H9 (cell line): ENCODE measurements at regions not wholly inside any gene's neighbourhood (a gene's known extent, or its start where the extent isn't known, plus 50 kb on each side); places are given as distances from the start of the nearest gene placed in this dataset.
"Not testable (repeated sequence)": the region's sequence is repeated elsewhere in the genome, so short reads cannot be mapped to it uniquely, and the experiment has no call there.

Experiments used
- DNase-seq: peaks from one replicate; pipeline ENCODE4 v3.0.0-alpha.2; 2017
- H2AFZ ChIP-seq: one replicate; pipeline ENCODE4 v1.6.1; 2013; ENCODE audit warnings: mild to moderate bottlenecking, low read length, control low read depth, moderate library complexity
- H2AK5ac ChIP-seq: 2 replicates; pipeline ENCODE4 v1.6.1; 2013; ENCODE audit warnings: low read length, control low read depth, mixed read lengths; ENCODE audit not compliant: insufficient read length
- H2BK120ac ChIP-seq: one replicate; pipeline ENCODE4 v1.6.1; 2013; ENCODE audit warnings: low read depth, mild to moderate bottlenecking, low read length, control low read depth, inconsistent platforms; ENCODE audit not compliant: poor library complexity, severe bottlenecking
- H2BK12ac ChIP-seq: 2 replicates; pipeline ENCODE4 v1.6.1; 2013; ENCODE audit warnings: low read length, control low read depth, mixed read lengths, low read depth; ENCODE audit not compliant: insufficient read length
- H2BK15ac ChIP-seq: 2 replicates; pipeline ENCODE4 v1.6.1; 2013; ENCODE audit warnings: low read depth, low read length, control low read depth
- H2BK20ac ChIP-seq: one replicate; pipeline ENCODE4 v1.6.1; 2013; ENCODE audit warnings: low read depth, mild to moderate bottlenecking, low read length, control low read depth, inconsistent platforms; ENCODE audit not compliant: poor library complexity, severe bottlenecking
- H2BK5ac ChIP-seq: 2 replicates; pipeline ENCODE4 v1.6.1; 2013; ENCODE audit warnings: low read length, control low read depth, mixed read lengths; ENCODE audit not compliant: insufficient read length
- H3K14ac ChIP-seq: 2 replicates; pipeline ENCODE4 v1.6.1; 2013; ENCODE audit warnings: low read length, control low read depth; ENCODE audit not compliant: insufficient read depth
- H3K18ac ChIP-seq: 2 replicates; pipeline ENCODE4 v1.6.1; 2013; ENCODE audit warnings: low read depth, mild to moderate bottlenecking, mixed read lengths, low read length, control low read depth; ENCODE audit not compliant: insufficient read length
- H3K23ac ChIP-seq: 2 replicates; pipeline ENCODE4 v1.6.1; 2013; ENCODE audit warnings: low read length, control low read depth, mixed read lengths, low read depth; ENCODE audit not compliant: insufficient read length
- H3K23me2 ChIP-seq: 2 replicates; pipeline ENCODE4 v1.6.1; 2013; ENCODE audit warnings: low read depth, mild to moderate bottlenecking, mixed read lengths, low read length, control low read depth; ENCODE audit not compliant: insufficient read length, poor library complexity, severe bottlenecking
- H3K27ac ChIP-seq: 2 replicates; pipeline ENCODE4 v1.5.1; 2013; ENCODE audit warnings: low read length, control low read depth, mixed read lengths, low read depth; ENCODE audit not compliant: insufficient read length
- H3K27me3 ChIP-seq: 2 replicates; pipeline ENCODE4 v1.6.1; 2013; ENCODE audit warnings: low read length, control low read depth, inconsistent platforms; ENCODE audit not compliant: insufficient read depth
- H3K4ac ChIP-seq: 2 replicates; pipeline ENCODE4 v1.6.1; 2013; ENCODE audit warnings: low read depth, mild to moderate bottlenecking, control low read depth, inconsistent platforms, low read length, moderate library complexity
- H3K4me1 ChIP-seq: 2 replicates; pipeline ENCODE4 v1.6.1; 2013; ENCODE audit warnings: low read length, control low read depth, inconsistent platforms; ENCODE audit not compliant: insufficient read depth
- H3K4me2 ChIP-seq: 2 replicates; pipeline ENCODE4 v1.6.1; 2013; ENCODE audit warnings: low read length, control low read depth, mixed read lengths; ENCODE audit not compliant: insufficient read length, insufficient read depth
- H3K56ac ChIP-seq: 2 replicates; pipeline ENCODE4 v1.6.1; 2013; ENCODE audit warnings: low read depth, mild to moderate bottlenecking, mixed read lengths, low read length, control low read depth; ENCODE audit not compliant: insufficient read length
- H3K79me1 ChIP-seq: 2 replicates; pipeline ENCODE4 v1.6.1; 2013; ENCODE audit warnings: low read depth, mild to moderate bottlenecking, moderate library complexity, low read length, control low read depth, inconsistent platforms; ENCODE audit not compliant: insufficient read depth, poor library complexity, severe bottlenecking
- H3K79me2 ChIP-seq: 2 replicates; pipeline ENCODE4 v1.6.1; 2013; ENCODE audit warnings: low read length, control low read depth, inconsistent platforms; ENCODE audit not compliant: insufficient read depth
- H3K9ac ChIP-seq: 2 replicates; pipeline ENCODE4 v1.6.1; 2013; ENCODE audit warnings: low read length, control low read depth, mixed read lengths; ENCODE audit not compliant: insufficient read length; ENCODE audit errors: extremely low read depth
- H3K9me3 ChIP-seq: one replicate; pipeline ENCODE4 v1.6.1; 2013; ENCODE audit warnings: low read depth, low read length, inconsistent platforms; ENCODE audit not compliant: control insufficient read depth
- H3T11ph ChIP-seq: one replicate; pipeline ENCODE4 v1.6.1; 2013; ENCODE audit warnings: mild to moderate bottlenecking, low read length, control low read depth, inconsistent platforms
- H4K20me1 ChIP-seq: one replicate; pipeline ENCODE4 v1.6.1; 2013; ENCODE audit not compliant: control insufficient read depth, insufficient read length, insufficient read depth
- H4K5ac ChIP-seq: 2 replicates; pipeline ENCODE4 v1.6.1; 2013; ENCODE audit warnings: low read depth, mild to moderate bottlenecking, mixed read lengths, low read length, control low read depth; ENCODE audit not compliant: insufficient read length
- H4K8ac ChIP-seq: replicated peaks from 2 replicates; pipeline ENCODE4 v1.6.1; 2013; ENCODE audit warnings: low read length, control low read depth, mixed read lengths, low read depth; ENCODE audit not compliant: insufficient read length
- H4K91ac ChIP-seq: 2 replicates; pipeline ENCODE4 v1.6.1; 2013; ENCODE audit warnings: low read depth, mild to moderate bottlenecking, moderate library complexity, mixed read lengths, low read length, control low read depth; ENCODE audit not compliant: insufficient read length
- H3K27ac Mint-ChIP-seq, 3 experiments: 2 replicates in 2 of 3; 3 replicates in 1 of 3; pipeline ENCODE4 v1.8.0; 2020 to 2021; ENCODE audit warnings: mixed read lengths in 3 of 3, mild to moderate bottlenecking in 1 of 3, moderate library complexity in 1 of 3
- H3K27me3 Mint-ChIP-seq: 2 replicates; pipeline ENCODE4 v1.8.0; 2021; ENCODE audit warnings: low read depth, mild to moderate bottlenecking, moderate library complexity, mixed read lengths
- H3K36me3 Mint-ChIP-seq, 3 experiments: 2 replicates in 2 of 3; 3 replicates in 1 of 3; pipeline ENCODE4 v1.8.0; 2020 to 2021; ENCODE audit warnings: low read depth in 3 of 3, mixed read lengths in 3 of 3; ENCODE audit not compliant: insufficient read depth in 1 of 3
- H3K4me1 Mint-ChIP-seq, 2 experiments: 2 replicates each; pipeline ENCODE4 v1.8.0; 2020; ENCODE audit warnings: mixed read lengths in 2 of 2
- H3K4me3 Mint-ChIP-seq, 2 experiments: 2 replicates in 1 of 2; 3 replicates in 1 of 2; pipeline ENCODE4 v1.8.0; 2020 to 2021; ENCODE audit warnings: mild to moderate bottlenecking in 2 of 2, mixed read lengths in 2 of 2, moderate library complexity in 1 of 2
- H3K9me3 Mint-ChIP-seq, 2 experiments: 2 replicates in 1 of 2; 3 replicates in 1 of 2; pipeline ENCODE4 v1.8.0; 2020; ENCODE audit warnings: mild to moderate bottlenecking in 2 of 2, mixed read lengths in 2 of 2, moderate library complexity in 1 of 2
- CTCF ChIP-seq: fragments of 200-600 bp; sonication (generic); conservative IDR thresholded peaks from 3 replicates; pipeline ENCODE4 v1.8.0; 2021; ENCODE audit warnings: antibody characterized with exemption, mild to moderate bottlenecking
- WGBS: extraction: QIAGEN DNeasy Blood & Tissue Kit; methylation state at CpG from one replicate; pipeline ENCODE4 v1.1.7; 2013; ENCODE audit warnings: missing lambda C conversion rate, low lambda C conversion rate, mixed read lengths; ENCODE audit not compliant: insufficient read length; ENCODE audit errors: extremely low coverage; 5-methylcytosine and 5-hydroxymethylcytosine counted together

GRCh38 chr16:5296176-5296575, 198.6 kb upstream of the EEF2KMT start:
- Histone ChIP-seq H3K79me2 (no peaks in the 10 kb centered on the region), H3K4ac (no peak overlapping the region), H2BK20ac (no peak overlapping the region), H3K4me1 (peaks cover 4% of the 10 kb centered on the region; the same call in 1 of the 2 replicates), H3T11ph (no peak overlapping the region), H2BK15ac (no peak overlapping the region), H2BK120ac (no peak overlapping the region), H3K9me3 (no peaks in the 10 kb centered on the region), H4K91ac (no peak overlapping the region), H3K27me3 (no peaks in the 10 kb centered on the region), H3K14ac (no peak overlapping the region), H3K56ac (no peak overlapping the region), H2AFZ (no peak overlapping the region), H4K20me1 (no peaks in the 10 kb centered on the region), H3K23me2 (no peaks in the 10 kb centered on the region), H3K18ac (no peak overlapping the region), H2AK5ac (no peak overlapping the region), H3K23ac (no peak overlapping the region), H4K8ac (no peak overlapping the region), H2BK5ac (no peak overlapping the region), H3K9ac (no peak overlapping the region), H4K5ac (no peak overlapping the region), H2BK12ac (no peak overlapping the region), H3K79me1 (no peaks in the 10 kb centered on the region), H3K27ac (no peak overlapping the region), H3K4me2 (no peak overlapping the region)
- no CpG with 5 or more reads among the region's 3 CpGs for WGBS
- no peak overlapping the region for H3K4me3 Mint-ChIP-seq
- peaks cover 22 to 27% of the 10 kb centered on the region in 2 experiments for H3K4me1 Mint-ChIP-seq
- H3K27ac Mint-ChIP-seq = peak overlapping the region in 2 of 3 experiments; percentile 1 to 46; a peak in 2 of 7 replicates
- peaks cover 1% of the 10 kb centered on the region; the same call in 1 of the 2 replicates for H3K27me3 Mint-ChIP-seq
- H3K36me3 Mint-ChIP-seq = peaks cover 2 to 9% (median 8%) of the 10 kb centered on the region in 3 experiments; a peak in 4 of 7 replicates
- DNase-seq = no peak
- TF ChIP-seq CTCF = no peak
- peaks cover 0 to 5% of the 10 kb centered on the region in 2 experiments; a peak in 3 of 5 replicates for H3K9me3 Mint-ChIP-seq

GRCh38 chr16:5295304-5295703, 197.7 kb upstream of the EEF2KMT start:
- H3K56ac ChIP-seq, H3K4ac ChIP-seq, H3K27me3 Mint-ChIP-seq, H3K4me3 Mint-ChIP-seq, H3K79me2 ChIP-seq, H2BK120ac ChIP-seq, H3K4me2 ChIP-seq, H4K5ac ChIP-seq, H3K14ac ChIP-seq, H3K4me1 ChIP-seq, H3K79me1 ChIP-seq, H4K91ac ChIP-seq, H3K36me3 Mint-ChIP-seq, H2BK15ac ChIP-seq, DNase-seq, H3K27me3 ChIP-seq, H4K8ac ChIP-seq, H2AFZ ChIP-seq, H2AK5ac ChIP-seq, H3K23ac ChIP-seq, H3K9me3 Mint-ChIP-seq, H3K27ac ChIP-seq, H3K9ac ChIP-seq, H2BK12ac ChIP-seq, H4K20me1 ChIP-seq, H3K9me3 ChIP-seq, H3K23me2 ChIP-seq, H2BK5ac ChIP-seq, H3T11ph ChIP-seq, H2BK20ac ChIP-seq, H3K18ac ChIP-seq: not testable (repeated sequence)
- Mint-ChIP-seq H3K4me1 (peaks cover 22 to 27% of the 10 kb centered on the region in 2 experiments), H3K27ac (peak overlapping the region in 1 of 3 experiments; percentile 49; a peak in 1 of 7 replicates)
- WGBS = no CpG with 5 or more reads among the region's 8 CpGs
